ENCODE measurements at regions not wholly inside any gene's neighbourhood (a gene's known extent, or its start where the extent isn't known, plus 50 kb on each side); places are given as distances from the start of the nearest gene placed in this dataset.

DNA sequence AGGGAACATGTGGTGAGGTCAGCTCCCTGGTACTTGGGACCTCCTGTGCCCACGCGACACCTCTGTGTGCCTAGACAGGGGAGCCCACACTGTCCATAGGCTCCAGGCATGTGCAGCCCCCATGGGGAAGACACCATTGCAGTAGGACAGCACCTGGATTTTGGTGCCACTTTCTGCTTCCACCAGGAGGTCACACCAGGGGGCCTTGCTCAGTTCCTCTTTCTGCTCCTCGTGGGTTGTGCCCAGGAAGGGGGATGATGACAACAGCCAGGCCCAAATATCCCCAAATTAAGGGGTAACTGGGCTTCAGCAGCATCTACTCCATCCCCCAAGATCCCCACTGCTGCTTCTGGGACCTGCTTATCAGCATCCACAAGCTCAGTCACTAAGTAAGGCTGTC lies 358.2 kb upstream of the KAZN start:
- H3K4me3 ChIP-seq (ENCODE audit: low read depth, low read length) = no peak overlapping the region
- no peak for TF ChIP-seq CTCF (IDR thresholded peaks at IDR 0.05; ENCODE audit: insufficient read depth, low read length, missing control alignments)
- POLR2A ChIA-PET = no interaction called here
- DNase-seq (ENCODE audit: low read depth, low spot score) = no peak
- CTCF ChIA-PET = no interaction called here

DNA sequence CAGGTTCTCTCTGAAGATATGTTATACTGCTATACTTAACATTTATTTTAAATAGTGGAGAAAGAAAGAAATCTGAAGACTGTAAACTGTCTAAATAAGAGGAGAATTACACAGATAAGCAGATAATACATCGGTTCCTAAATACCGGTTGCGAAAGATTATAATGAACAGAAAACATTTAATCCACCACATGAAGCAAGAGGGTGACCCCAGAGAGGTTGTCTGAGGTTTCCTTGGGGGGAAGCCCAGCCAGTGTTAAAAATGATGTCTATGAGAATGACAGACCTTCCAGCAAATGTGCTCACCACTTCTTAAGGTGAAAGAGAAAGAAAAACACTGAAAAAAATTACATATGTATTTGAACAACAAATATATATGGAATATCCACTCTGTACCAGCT lies 356.4 kb upstream of the KAZN start:
- ChIA-PET POLR2A (no interaction called here), CTCF (no interaction called here)
- no peak for TF ChIP-seq CTCF (IDR thresholded peaks at IDR 0.05; ENCODE audit: insufficient read depth, low read length, missing control alignments)
- H3K4me3 ChIP-seq (ENCODE audit: low read depth, low read length) = no peak overlapping the region
- no peak for DNase-seq (ENCODE audit: low read depth, low spot score)

- no peak for TF ChIP-seq CTCF (IDR thresholded peaks at IDR 0.05; ENCODE audit: insufficient read depth, low read length, missing control alignments)
- DNase-seq (ENCODE audit: low read depth, low spot score) = no peak
- CTCF ChIA-PET = no interaction called here
Measured at GRCh38 chr1:14242870-14243269, 355.6 kb upstream of the KAZN start.

DNA sequence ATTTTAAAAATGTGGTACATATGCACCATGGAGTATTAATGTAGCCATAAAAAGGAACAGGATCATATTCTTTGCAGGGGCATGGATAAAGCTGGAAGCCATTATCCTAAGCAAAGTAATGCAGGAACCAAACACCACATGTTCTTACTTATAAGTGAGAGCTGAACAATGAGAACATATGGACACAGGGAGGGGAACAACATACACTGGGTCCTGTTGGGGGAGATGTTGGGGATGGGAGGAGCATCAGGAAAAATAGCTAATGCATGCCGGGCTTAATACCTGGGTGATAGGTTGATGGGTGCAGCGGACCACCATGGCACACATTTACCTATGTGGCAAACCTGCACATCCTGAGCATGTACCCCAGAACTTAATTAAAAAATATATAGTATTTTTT lies 352.5 kb upstream of the KAZN start:
- TF ChIP-seq CTCF (IDR thresholded peaks at IDR 0.05; ENCODE audit: insufficient read depth, low read length, missing control alignments) = no peak
- DNase-seq (ENCODE audit: low read depth, low spot score) = no peak
- ChIA-PET POLR2A (no interaction called here), CTCF (no interaction called here)
- no peak overlapping the region for H3K4me3 ChIP-seq (ENCODE audit: low read depth, low read length)

More at GRCh38 chr1:14242870-14243269, 355.6 kb upstream of the KAZN start:
- no peak overlapping the region for H3K4me3 ChIP-seq (ENCODE audit: low read depth, low read length)
- POLR2A ChIA-PET = no interaction called here

DNA sequence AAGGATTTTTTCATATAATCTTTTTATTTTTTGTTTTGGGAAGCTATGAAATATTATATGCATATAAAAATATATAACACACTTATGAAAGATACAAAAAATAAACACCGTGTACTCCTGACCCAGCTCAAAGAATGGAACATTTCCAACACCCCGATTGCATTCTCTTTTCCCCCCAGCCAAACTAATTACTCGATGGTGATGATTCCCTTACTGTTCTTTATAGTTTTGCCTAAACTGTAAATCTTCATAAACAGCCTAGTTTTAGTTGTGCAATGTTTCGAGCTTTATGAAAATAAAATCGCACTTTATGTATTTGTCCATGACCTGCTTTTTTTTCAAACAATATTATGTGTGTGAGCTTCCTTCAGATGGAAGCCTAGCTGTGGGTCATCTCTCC lies 352.0 kb upstream of the KAZN start:
- DNase-seq (ENCODE audit: low read depth, low spot score) = no peak
- CTCF ChIA-PET = no interaction called here
- POLR2A ChIA-PET = no interaction called here
- TF ChIP-seq CTCF (IDR thresholded peaks at IDR 0.05; ENCODE audit: insufficient read depth, low read length, missing control alignments) = no peak
- H3K4me3 ChIP-seq (ENCODE audit: low read depth, low read length) = no peak overlapping the region

DNA sequence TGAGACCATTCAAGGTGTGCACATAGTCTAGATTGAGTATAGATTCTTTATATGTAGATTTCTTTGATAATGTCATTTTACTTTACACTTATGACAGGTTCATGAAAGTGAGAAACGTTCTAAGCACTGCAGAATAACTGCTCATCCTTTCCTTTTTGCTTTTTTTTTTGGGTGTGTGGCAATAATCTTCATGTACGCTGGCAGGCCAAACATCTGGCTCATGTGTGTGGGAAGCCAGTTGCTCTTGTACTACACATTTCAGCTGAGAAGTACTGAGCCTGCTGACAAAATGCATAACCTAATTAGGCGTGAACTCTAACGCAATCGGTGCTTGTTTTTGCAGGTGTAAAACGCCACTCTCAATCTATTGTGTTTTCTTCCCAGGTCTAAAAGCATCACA lies 350.8 kb upstream of the KAZN start:
- CTCF ChIA-PET = no interaction called here
- no peak overlapping the region for H3K4me3 ChIP-seq (ENCODE audit: low read depth, low read length)
- no peak for TF ChIP-seq CTCF (IDR thresholded peaks at IDR 0.05; ENCODE audit: insufficient read depth, low read length, missing control alignments)
- no peak for DNase-seq (ENCODE audit: low read depth, low spot score)
- POLR2A ChIA-PET = no interaction called here
